NT2/D1 (cell line): ENCODE measurements at regions not wholly inside any gene's neighbourhood (a gene's known extent, or its start where the extent isn't known, plus 50 kb on each side); places are given as distances from the start of the nearest gene placed in this dataset.

Experiments used
- SUZ12 ChIP-seq: IDR thresholded peaks from 2 replicates; pipeline ENCODE4 v1.6.1; 2011; ENCODE audit not compliant: insufficient read length, insufficient read depth; ENCODE audit errors: extremely low read depth
- YY1 ChIP-seq: IDR thresholded peaks from 2 replicates; pipeline ENCODE4 v1.6.1; 2011; ENCODE audit not compliant: insufficient read length, insufficient read depth
- ZNF274 ChIP-seq: IDR thresholded peaks from 2 replicates; pipeline ENCODE4 v1.6.1; 2011; ENCODE audit warnings: mild to moderate bottlenecking, low read depth, low read length

GRCh38 chr4:26120098-26120825 is 200.6 kb upstream of the RBPJ start:
- TF ChIP-seq ZNF274 (no peak), YY1 (no peak), SUZ12 (no peak)
